CD4-positive, alpha-beta T cell treated with Interleukin-6 for 4 hours (primary cell): ENCODE measurements at regions not wholly inside any gene's neighbourhood (a gene's known extent, or its start where the extent isn't known, plus 50 kb on each side); places are given as distances from the start of the nearest gene placed in this dataset.

ENCODE experiments used
- DNase-seq: peaks from one replicate; pipeline ENCODE4 v3.0.0-alpha.2; 2020; ENCODE audit warnings: mixed read lengths

GRCh38 chr10:78856421-78856820, 212.3 kb upstream of the ZMIZ1 start:
- DNase-seq = no peak

- no peak for DNase-seq
Observed at GRCh38 chr10:78857193-78857592, 211.6 kb upstream of the ZMIZ1 start.

GRCh38 chr10:78859266-78859665, 209.5 kb upstream of the ZMIZ1 start:
- DNase-seq = no peak

GRCh38 chr10:78859769-78860168, 209.0 kb upstream of the ZMIZ1 start:
- DNase-seq = no peak

- DNase-seq = no peak
Observed at GRCh38 chr10:78860260-78860914, 208.4 kb upstream of the ZMIZ1 start.

- no peak for DNase-seq
Observed at GRCh38 chr10:78861529-78862327, 207.0 kb upstream of the ZMIZ1 start.

- DNase-seq = no peak
Observed at GRCh38 chr10:78862328-78862640, 206.5 kb upstream of the ZMIZ1 start.

GRCh38 chr10:78863140-78863905, 205.4 kb upstream of the ZMIZ1 start:
- no peak for DNase-seq

GRCh38 chr10:78863906-78864239, 204.9 kb upstream of the ZMIZ1 start:
- no peak for DNase-seq

- DNase-seq = no peak
Observed at GRCh38 chr10:78864761-78865537, 203.8 kb upstream of the ZMIZ1 start.

GRCh38 chr10:78865538-78865875, 203.3 kb upstream of the ZMIZ1 start:
- no peak for DNase-seq

- no peak for DNase-seq
Observed at GRCh38 chr10:78865931-78866717, 202.6 kb upstream of the ZMIZ1 start.

GRCh38 chr10:78866731-78867554, 201.8 kb upstream of the ZMIZ1 start:
- no peak for DNase-seq

- no peak for DNase-seq
Observed at GRCh38 chr10:78867555-78867939, 201.2 kb upstream of the ZMIZ1 start.

- no peak for DNase-seq
Observed at GRCh38 chr10:78868048-78868447, 200.7 kb upstream of the ZMIZ1 start.

GRCh38 chr10:78868456-78868855, 200.3 kb upstream of the ZMIZ1 start:
- no peak for DNase-seq

- DNase-seq = no peak
Observed at GRCh38 chr10:78868861-78869260, 199.9 kb upstream of the ZMIZ1 start.

GRCh38 chr10:78869508-78870454, 199.0 kb upstream of the ZMIZ1 start:
- DNase-seq = no peak

GRCh38 chr10:78870458-78870857, 198.3 kb upstream of the ZMIZ1 start:
- no peak for DNase-seq

- DNase-seq = no peak
Observed at GRCh38 chr10:78871796-78872195, 197.0 kb upstream of the ZMIZ1 start.
